NCI-H524 treated with DMSO at 0.1 percent for 48 hours (cell line): ENCODE measurements at regions not wholly inside any gene's neighbourhood (a gene's known extent, or its start where the extent isn't known, plus 50 kb on each side); places are given as distances from the start of the nearest gene placed in this dataset.
A peak's percentile ranks its signal among the peaks of the same experiment; 100 is the strongest.

Experiments used
- DNase-seq: peaks from one replicate; lab custom pipeline; 2025; lab: John Stamatoyannopoulos, UW

- DNase-seq, result no peak
Measured at GRCh38 chr3:94259291-94259690, 196.4 kb downstream of the NSUN3 start.

DNA sequence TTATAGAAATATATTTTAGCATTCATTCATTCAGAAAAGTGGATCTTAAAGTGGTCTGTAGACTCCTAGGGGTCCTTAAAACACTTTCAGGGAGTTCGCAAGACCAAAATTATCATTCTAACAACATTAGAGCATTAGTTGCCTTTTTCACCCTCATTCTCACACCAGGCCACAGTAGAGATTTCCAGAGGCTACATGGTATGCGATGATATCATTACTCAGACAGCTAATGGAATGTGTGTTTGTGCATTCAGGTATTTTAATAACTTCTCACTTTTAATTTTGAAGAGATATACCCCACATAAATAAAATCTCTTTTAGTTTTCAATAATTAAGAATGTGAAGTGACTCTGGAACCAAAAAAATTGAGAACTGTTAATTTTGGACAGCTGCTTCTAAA lies 206.9 kb downstream of the NSUN3 start:
- DNase-seq, result no peak

GRCh38 chr3:94272016-94272415 lies 209.2 kb downstream of the NSUN3 start:
- no peak for DNase-seq

DNA sequence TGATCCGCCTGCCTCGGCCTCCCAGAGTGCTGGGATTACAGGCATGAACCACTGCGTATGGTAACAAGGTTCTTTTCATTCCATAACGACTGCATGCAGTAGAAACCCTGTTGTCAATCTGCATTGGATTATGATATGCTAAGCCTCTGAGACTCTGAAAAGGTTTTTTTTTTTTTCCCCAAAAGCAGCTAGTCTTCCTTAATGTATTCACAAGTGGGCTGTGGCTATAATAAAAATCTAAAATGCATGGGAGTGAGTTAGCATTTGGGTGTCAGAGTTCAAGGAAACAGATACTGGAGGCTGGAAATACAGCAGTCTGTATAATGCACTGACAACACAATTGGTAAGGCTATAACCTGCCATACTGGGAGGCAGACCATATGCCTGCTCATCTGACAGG lies 218.1 kb downstream of the NSUN3 start:
- DNase-seq, result no peak

DNA sequence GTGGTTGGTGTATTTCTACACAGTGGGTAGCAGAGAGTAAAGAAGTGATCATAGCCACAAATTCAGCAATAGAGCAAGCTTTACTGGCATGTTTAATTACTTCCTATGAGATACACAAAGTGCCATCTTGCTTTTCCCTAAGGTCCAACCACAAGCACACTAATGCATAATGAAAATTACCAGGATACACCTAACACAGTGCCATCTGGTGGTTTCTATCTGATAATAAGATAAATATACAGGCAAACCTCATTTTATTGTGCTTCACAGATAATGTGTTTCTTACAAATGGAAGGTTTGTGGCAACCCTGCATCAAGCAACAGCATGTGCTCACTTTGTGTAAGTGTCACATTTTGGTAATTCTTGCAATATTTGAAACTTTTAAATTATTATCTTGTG lies 223.0 kb downstream of the NSUN3 start:
- DNase-seq, result peak; percentile 43

GRCh38 chr3:94291686-94292085 lies 228.8 kb downstream of the NSUN3 start:
- no peak for DNase-seq

DNA sequence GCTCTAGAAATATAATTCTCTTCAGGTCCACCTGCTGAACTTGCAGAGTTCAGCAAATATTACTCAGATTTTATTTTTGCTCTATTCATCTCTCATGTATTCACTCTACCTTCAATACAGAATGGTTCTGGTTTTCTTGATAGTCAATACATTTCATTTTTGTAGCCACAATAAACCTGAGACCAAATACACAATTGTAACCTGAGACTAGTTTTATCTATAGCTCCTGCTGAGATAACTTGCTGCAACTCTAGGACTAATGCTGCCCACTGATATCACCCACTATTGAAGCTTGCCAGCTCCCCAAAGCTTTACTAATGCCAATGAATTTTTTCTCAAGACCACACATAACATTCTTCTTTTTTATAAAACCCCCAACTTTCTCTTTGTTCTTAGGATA lies 229.3 kb downstream of the NSUN3 start:
- no peak for DNase-seq

- DNase-seq, result no peak
Measured at GRCh38 chr3:94293793-94294195, 230.9 kb downstream of the NSUN3 start.

- no peak for DNase-seq
Measured at GRCh38 chr3:94294806-94295205, 231.9 kb downstream of the NSUN3 start.

DNA sequence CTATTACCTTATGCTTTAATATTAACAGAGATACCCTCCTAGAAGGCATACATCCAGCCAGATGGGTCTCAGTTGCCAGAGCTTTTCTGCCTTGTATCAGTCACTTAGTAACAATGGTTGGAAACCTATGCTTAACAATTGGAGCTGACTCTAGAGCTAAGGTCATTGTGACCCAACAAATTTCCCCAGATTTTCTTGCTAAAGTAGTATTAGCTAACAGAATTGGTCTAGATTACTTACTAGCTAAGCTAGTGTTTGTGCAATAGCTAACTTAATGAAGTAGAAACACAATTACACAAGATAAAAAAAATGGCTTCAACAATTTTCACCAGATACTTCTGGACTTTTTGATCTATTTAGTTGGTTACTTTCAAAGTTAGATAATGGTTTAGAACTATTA lies 236.9 kb downstream of the NSUN3 start:
- DNase-seq, result no peak

DNA sequence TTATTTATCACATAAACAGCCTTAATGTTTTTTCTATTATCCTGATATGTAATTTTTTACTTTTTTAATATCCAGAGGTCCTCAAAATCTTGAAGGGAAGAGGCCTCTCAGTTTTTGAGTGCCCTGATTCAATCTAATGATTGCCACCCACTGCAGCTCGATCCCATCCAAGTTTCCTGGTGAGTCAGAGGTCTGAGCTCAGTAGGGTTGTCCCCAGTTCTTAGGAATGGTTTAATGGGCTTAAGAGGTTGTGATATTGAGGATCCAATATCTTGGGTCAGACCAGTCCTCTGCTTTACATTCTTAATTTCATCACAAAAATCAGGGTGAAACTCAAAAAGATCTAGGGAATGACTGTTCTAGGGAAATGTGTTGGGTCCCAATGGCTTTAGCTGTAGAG lies 238.5 kb downstream of the NSUN3 start:
- DNase-seq, result no peak

DNA sequence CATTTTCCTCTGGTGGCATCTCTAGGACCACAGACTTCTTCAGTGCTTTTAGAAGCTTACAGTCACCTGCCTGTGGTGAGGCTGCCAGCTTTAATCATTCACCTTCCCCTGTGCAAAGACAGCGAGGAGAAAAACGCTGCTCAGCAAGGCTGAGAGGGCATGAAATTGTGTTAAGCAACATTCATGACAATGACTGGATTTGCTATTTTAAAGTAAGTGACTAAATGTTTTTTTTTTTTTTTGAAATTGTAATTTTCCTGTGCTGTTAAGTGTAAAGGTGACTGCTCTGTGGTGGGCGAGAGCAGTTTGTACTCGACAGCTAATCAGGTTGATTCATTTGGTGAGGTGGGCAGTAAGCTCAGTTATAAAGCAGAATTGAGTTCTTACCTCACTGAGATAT lies 240.4 kb downstream of the NSUN3 start:
- DNase-seq, result no peak

DNA sequence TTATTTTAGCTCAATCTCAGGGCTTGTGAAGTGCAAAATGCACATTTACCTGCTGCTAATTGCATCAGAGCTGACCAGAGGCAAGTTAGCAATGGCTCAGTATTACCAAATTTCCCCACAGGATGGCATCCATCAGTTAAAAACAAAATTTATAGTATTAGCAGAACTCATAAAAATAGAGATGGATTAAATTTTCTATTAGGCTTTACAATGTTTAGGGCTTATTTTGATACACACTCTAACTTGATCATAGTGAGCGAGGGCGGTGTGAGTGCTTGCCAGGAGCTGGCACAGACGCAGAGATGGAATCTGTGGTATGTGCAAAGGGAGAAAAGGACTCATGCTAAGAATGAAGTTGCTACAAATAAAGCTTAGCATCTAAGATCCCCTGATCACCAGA lies 241.0 kb downstream of the NSUN3 start:
- DNase-seq, result no peak

DNA sequence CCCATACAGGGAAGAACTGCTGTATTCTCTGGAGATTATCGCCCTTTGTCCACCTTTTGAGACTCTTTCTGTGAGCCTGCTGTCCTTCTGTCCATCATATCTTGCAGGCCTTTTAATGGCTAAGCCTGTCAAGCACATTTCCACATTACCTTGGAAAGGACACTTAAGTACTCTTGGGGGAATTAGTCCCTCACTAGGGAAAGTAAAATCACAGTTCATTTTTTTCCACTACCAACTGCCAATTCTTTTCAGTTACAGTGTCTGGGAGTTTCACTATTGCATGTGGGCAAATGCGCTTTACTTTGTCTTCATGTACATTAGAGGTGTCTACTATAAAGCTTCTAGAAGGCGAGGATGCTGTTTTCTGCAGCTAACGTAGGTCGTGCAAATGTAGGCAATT lies 242.1 kb downstream of the NSUN3 start:
- no peak for DNase-seq

DNA sequence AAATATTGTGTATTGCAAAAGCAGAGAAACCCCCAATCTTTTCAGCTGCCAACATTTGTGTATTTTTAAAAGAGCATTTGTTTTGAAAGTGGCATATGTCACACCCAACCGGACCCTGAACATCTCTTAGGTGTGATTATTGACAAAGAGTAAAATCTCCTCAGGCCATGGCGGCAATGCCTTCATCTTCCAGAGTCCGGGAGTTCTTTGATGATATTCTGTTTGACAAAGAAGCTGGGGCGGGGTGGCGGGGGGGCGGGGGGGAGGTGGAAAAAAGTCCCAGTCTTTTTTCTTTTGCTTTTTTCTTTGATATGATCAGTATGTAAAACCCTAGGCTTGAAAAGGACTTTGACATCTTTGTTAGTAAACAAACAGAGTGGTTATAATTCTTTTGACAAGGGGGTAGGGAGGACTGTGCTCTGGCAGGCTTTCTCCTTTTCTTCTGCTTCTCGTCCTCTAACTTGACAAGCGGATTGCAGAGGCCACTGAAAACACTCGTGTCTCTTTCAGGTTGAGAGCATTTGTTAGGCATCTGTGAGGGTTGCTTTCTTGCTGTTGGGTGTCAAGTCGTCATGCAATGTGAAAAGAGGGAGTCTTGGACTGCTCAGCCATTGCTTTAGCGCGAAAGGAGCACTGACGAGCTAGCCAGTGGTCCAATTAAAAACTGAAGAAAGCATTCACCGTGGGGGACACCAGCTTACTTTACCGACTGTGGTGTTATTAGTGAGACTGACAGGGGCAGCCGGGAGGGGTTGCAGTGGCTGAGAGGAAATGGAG lies 243.2 kb downstream of the NSUN3 start:
- DNase-seq, result no peak

GRCh38 chr3:94307588-94307987 lies 244.7 kb downstream of the NSUN3 start:
- DNase-seq, result no peak

- DNase-seq, result no peak
Measured at GRCh38 chr3:94308767-94309166, 245.9 kb downstream of the NSUN3 start.

DNA sequence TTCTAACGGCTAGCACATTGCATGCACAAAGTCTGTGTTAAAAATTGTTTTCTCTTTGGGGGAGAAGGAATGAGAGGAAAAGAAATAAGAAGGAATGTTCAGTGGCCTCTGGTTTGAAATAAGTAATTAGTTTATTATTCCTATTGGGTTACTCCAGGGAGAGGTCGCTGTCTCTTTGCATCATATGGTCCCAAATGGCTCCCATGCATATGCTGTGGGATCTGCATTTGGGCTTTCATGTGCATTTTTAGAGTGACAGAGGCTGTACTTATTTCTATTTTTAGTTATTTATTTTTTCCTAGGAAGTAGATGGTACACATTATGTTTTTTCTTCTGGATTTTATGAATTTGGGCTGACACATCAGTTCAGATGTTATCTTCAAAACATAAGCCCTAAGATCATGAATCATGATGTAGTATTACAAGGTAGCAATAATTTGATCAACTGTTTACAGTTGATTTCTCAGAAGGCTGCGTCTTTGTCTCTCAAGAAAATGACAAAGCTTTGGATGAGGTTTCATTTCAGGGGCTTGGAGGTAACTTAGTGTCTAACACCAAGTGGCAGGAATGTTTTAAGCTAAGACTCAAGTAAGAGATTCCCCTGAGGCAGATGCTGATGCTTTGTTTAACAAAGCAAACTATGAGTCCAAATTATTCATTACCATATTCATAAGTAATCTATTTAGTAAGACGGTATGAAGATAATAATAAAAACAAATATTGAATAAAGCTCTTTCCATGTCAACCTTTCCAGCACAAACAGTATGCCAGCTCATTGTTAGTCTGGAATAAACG lies 247.7 kb downstream of the NSUN3 start:
- DNase-seq, result no peak

- DNase-seq, result no peak
Measured at GRCh38 chr3:94311651-94312050, 248.8 kb downstream of the NSUN3 start.

DNA sequence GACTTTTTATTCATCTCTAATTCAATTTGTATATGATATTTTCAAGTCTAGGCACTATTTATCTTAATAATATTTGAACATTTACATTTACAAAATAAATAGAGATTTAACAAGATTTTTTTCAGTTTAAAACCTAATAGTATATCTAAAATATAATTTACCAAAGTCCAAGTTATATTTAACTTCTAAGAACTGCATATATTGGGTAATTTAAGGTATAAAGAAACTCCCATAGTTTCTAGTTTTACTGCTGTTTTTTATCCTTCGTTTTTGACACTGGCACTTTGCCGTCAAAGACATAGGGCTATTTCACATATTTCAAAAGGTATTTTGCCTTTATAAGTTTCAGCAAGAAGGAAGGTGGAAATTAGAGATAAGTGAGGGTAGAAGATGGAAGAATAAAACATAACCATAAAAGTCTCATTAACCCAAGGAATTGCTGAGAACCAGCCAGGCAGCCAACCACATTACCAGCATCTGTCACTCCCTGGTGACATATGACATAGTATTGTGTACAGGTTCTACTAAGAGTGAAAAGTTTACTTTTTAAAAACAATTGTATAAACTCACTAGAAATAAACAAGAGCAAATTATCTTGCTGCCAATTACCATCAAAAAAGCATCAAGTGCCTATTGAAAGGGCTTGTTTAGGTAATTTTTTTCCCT lies 251.5 kb downstream of the NSUN3 start:
- DNase-seq, result no peak

DNA sequence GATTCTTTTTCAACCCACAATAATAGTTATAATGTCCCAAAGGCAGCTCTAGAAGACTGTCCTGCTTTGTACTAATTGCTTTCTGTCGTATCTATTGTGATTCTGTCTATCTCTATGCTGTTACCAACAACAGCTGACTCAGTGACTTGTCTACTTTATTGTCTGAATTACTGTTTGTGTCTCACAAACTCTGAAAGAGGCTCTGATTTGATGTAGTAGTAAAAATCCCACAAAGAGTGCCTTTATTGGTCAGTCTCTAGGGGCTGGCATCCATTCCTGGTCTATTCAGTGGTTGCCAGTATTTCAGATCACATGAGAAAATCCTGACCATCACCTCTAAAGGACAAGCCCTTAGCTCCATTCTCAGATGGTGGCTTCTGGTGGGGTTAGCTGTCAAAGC lies 254.2 kb downstream of the NSUN3 start:
- DNase-seq, result no peak

- DNase-seq, result no peak
Measured at GRCh38 chr3:94323596-94323995, 260.7 kb downstream of the NSUN3 start.

- DNase-seq, result no peak
Measured at GRCh38 chr3:94331831-94332230, 269.0 kb downstream of the NSUN3 start.
